Activated CD4-positive, alpha-beta T cell treated with anti-CD3 and anti-CD28 coated beads, Interleukin-2, amount 50 U/mL, for 16 hours (primary cell): ENCODE measurements at regions not wholly inside any gene's neighbourhood (a gene's known extent, or its start where the extent isn't known, plus 50 kb on each side); places are given as distances from the start of the nearest gene placed in this dataset.
"Not testable (repeated sequence)": the region's sequence is repeated elsewhere in the genome, so short reads cannot be mapped to it uniquely, and the experiment has no call there.

Source experiments
- DNase-seq: peaks from one replicate; pipeline ENCODE4 v3.0.0-alpha.2; 2020

GRCh38 chr9:135278586-135278985 lies 191.1 kb downstream of the OLFM1 start:
- DNase-seq: no peak

GRCh38 chr9:135279385-135279784 lies 191.9 kb downstream of the OLFM1 start:
- no peak for DNase-seq

- no peak for DNase-seq
These were observed 192.4 kb downstream of the OLFM1 start for GRCh38 chr9:135279834-135280393.

GRCh38 chr9:135280666-135281065 lies 193.2 kb downstream of the OLFM1 start:
- DNase-seq: no peak

GRCh38 chr9:135281151-135281550 lies 193.7 kb downstream of the OLFM1 start:
- no peak for DNase-seq

GRCh38 chr9:135281791-135282737 lies 194.6 kb downstream of the OLFM1 start:
- no peak for DNase-seq

GRCh38 chr9:135282808-135283207 lies 195.3 kb downstream of the OLFM1 start:
- DNase-seq: no peak

GRCh38 chr9:135283671-135284070 lies 195.9 kb upstream of the PPP1R26 start:
- DNase-seq: no peak

GRCh38 chr9:135284386-135285134 lies 195.0 kb upstream of the PPP1R26 start:
- DNase-seq: no peak

GRCh38 chr9:135286187-135286925 lies 193.2 kb upstream of the PPP1R26 start:
- DNase-seq: not testable (repeated sequence)

- no peak for DNase-seq
These were observed 192.6 kb upstream of the PPP1R26 start for GRCh38 chr9:135286961-135287360.

- DNase-seq: no peak
These were observed 192.0 kb upstream of the PPP1R26 start for GRCh38 chr9:135287627-135288026.

GRCh38 chr9:135288054-135288453 lies 191.5 kb upstream of the PPP1R26 start:
- no peak for DNase-seq

- DNase-seq: no peak
These were observed 190.5 kb upstream of the PPP1R26 start for GRCh38 chr9:135289081-135289491.

GRCh38 chr9:135290086-135290485 lies 189.5 kb upstream of the PPP1R26 start:
- no peak for DNase-seq

GRCh38 chr9:135290566-135290965 lies 189.0 kb upstream of the PPP1R26 start:
- DNase-seq: no peak

GRCh38 chr9:135291165-135291564 lies 188.4 kb upstream of the PPP1R26 start:
- DNase-seq: no peak

GRCh38 chr9:135294836-135295235 lies 184.7 kb upstream of the PPP1R26 start:
- no peak for DNase-seq

- no peak for DNase-seq
These were observed 183.9 kb upstream of the PPP1R26 start for GRCh38 chr9:135295551-135296300.

GRCh38 chr9:135296735-135297455 lies 182.7 kb upstream of the PPP1R26 start:
- DNase-seq: no peak

- no peak for DNase-seq
These were observed 182.0 kb upstream of the PPP1R26 start for GRCh38 chr9:135297456-135298075.
